Activated CD4-positive, alpha-beta T cell treated with anti-CD3 and anti-CD28 coated beads, Interleukin-10, Interleukin-2, amounts not matched to agents 100 ng/mL and 50 ng/mL, durations not matched to agents 16 hours and 8 hours (primary cell): ENCODE measurements at regions not wholly inside any gene's neighbourhood (a gene's known extent, or its start where the extent isn't known, plus 50 kb on each side); places are given as distances from the start of the nearest gene placed in this dataset.

ENCODE experiments used
- DNase-seq: peaks from one replicate; pipeline ENCODE4 v3.0.0-alpha.2; 2020

DNA sequence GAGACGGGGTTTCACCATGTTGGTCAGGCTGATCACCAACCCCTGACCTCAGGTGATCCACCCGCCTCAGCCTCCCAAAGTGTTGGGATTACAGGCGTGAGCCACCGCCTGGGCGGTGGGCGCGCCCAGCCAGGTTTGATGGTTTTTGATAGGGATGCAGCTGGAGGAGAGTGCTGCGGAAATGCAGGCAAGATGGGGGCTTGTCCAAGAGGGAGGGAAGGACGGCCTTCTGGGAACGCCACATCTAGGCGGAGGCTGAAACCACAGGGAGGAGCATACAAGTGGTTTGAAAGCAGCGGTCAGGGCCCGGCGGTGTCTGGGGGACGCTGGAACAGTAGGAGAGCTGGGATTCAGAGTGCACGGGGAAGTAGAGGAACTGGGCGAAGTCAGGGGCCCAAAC is 134.6 kb downstream of the VRK1 start:
- DNase-seq, result no peak

DNA sequence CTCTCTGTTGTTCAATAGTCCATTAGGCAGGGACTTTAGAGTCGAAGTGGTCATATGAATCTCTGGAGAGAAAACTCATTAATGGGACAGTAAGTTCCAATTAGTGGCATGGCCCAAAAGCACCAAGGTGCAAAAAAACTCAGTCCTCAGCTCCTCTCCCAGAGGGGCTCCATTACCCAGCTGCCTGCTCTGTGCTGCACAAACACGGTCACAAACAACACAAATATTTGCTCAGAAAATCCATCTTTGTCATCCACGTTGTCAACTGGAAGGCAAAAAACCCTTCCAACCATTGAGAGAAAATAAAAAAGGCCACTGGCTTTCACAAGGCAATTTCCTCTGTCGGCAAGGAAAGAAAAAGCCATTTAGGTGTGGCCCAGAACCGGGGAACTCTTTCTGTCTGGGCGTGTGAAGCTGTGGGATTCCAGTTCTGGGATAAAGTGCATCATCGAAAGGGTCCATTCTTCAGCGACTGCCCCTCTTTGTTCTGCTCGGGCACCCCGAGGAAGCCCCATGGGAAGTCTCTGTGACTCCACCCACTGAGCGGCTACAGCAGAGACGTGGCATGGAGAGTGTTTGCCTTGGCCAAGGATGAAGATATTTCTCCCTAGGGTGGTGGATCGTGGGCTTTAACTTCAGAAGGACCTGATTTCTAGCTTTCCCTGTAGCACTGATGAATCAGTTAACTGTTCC is 137.6 kb downstream of the VRK1 start:
- no peak for DNase-seq

DNA sequence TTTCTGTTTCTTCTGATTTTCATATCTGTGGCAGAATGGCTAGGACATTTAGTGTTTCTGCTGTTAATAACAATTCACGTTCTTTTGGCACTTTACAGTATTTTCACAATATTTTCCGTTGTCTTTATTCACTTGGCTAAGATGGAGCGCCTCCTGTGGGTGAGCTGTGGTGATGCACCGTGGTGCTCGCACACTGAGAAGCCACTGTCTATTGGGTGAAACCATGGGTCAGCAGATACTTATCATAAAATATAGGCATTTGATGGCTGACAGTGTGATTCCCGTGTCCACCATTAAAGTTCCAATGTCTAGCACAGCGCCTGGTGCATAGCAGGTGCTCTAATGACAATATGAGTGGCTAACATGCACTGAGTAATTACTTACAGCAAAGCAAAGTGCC is 141.8 kb downstream of the VRK1 start:
- DNase-seq, result no peak

DNA sequence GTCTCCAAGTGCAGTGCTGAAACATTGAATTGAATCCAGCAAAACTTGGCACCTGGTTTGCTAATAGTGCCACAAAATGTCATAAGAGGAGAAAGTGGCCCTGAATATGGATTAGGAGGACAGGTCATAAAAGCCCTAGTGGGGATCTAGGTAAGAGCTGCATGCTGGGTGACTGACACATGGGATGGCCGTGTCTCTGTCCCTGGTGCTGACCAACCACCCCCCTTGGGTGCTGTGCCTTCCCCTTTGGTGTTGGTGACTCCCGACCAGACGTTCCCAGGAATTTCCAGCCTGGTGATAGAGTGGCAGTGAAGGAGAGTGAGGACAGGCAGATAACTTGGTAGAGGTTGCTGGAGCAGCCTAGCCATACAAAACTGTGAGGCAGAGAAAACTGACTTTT is 142.8 kb downstream of the VRK1 start:
- no peak for DNase-seq

- DNase-seq, result no peak
Observed at GRCh38 chr14:96944297-96944696, 147.1 kb downstream of the VRK1 start.

DNA sequence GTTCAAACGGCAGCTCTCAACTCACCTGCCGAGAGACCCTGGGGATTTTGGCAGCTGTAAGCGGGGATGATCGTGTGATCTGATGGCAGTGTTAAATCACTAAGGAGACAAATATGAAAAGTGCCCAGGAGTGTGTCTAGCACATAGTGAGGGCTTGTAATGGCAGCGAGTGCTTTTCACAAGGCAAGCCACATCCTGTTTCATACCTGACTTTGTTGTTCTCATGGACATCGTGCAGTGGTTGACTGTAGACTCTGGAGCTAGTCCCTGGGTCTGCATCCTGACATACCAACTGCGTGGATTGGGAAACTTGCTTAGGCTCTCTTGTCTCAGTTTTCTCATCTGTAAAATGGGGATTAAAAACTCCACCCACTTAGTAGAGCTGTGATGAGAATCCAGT is 148.5 kb downstream of the VRK1 start:
- DNase-seq, result no peak

DNA sequence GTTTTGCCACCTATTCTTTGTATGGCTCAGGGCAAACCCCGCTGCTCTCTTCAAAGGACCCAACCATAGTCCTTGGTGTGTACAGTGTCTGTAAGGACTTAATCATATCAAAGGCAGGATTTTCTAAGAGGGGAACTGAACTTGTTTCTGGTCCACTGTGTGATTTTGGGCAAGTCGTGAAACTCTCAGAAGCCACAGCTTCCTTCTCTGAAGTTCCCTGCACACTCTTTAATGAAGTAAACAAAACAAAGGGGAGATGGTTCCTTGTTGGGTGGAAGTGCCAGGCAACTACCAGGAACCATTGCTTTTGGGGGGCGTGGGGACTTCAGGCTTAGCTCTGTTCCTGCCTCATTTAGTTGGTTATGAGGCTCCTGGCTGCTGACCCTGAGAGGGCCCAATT is 152.4 kb downstream of the VRK1 start:
- no peak for DNase-seq

GRCh38 chr14:96951511-96951910 is 154.3 kb downstream of the VRK1 start:
- no peak for DNase-seq

GRCh38 chr14:96953087-96953874 is 156.1 kb downstream of the VRK1 start:
- no peak for DNase-seq

DNA sequence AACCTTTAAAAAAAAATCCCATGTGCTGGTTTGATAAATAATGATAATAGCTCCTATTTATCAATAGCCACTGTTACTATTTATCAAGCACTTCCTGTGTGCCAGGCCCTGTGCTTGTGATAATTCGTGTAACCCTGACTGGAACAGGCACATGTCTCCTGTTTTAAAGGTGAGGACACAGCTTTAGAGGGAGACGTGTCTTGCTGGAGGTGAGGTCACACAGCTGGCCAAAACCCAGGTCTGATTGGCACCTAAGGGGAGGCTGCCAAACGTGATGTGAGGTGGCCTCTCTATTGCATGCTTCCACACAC is 156.6 kb downstream of the VRK1 start:
- DNase-seq, result no peak

DNA sequence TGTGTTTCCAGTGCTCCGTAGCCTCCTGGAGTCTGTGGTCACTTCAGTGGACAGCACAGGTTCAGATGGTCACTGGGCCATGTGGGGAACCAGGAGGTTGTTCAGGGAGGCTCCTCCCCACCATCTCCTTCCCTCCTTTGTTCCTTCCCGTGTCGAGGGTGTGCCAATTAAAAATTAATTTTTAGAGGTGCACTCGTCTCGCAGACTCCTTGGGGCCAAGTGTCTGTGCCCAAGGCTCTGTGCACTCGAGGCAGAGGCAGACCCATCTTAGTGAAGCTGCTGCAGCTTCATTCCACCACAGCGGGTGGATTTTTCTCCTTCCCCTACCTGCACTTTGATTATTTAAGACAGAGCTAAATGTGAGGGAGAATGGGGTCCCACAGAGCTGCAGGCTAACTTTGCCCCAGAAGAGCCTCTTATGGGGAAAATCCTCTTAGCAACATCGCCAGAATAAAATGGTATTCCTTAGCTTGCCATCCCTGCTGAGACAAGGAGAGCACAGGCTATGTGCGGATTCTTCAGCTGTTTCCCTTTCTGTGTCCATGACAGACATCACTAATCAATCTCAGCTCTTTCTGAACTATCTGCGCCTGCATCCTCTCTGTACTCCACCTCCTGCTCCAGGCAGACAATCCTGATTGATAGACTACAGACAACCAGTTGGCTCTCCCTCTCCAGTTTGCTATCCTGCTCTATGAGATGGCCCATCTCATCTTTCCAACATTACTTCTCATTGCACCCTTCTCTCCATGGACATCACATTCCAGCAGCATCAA is 159.5 kb downstream of the VRK1 start:
- DNase-seq, result no peak

- no peak for DNase-seq
Observed at GRCh38 chr14:96958057-96958456, 160.9 kb downstream of the VRK1 start.

GRCh38 chr14:96959992-96960391 is 162.8 kb downstream of the VRK1 start:
- no peak for DNase-seq

GRCh38 chr14:96960598-96961116 is 163.5 kb downstream of the VRK1 start:
- DNase-seq, result no peak

- no peak for DNase-seq
Observed at GRCh38 chr14:96961895-96962294, 164.7 kb downstream of the VRK1 start.

- DNase-seq, result peak; percentile 51
Observed at GRCh38 chr14:96962337-96962736, 165.2 kb downstream of the VRK1 start.

DNA sequence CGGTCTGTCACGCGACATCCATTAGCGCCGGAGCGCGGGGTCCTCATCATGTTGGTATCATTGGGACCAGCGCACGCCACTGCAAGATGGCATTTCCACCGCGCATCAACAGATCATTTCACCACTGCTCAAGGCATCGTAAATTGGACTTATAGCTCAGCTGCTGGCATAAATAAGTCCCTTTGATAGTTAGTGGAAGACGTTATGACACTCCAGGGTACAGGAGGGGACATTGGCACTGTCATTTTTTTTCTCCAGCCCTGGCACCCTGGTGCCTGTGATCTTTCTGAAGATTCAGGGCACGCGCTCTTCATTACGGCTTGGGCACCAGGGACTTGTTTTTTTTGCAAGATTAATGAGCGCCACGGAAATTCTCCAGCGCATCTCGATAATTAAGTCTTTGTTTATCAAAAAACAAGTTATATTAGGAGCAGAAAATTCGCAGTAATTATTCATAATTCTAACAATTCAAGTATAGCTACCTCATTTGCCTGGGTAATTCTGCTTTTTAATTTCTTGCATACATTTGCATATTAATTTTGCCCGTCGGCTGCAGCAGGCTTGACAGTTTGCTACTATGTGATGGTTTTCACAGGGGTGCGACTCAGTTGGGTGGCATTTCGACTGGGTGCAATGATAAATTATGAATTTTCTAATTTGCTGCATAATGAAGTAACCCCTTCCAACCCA is 167.7 kb downstream of the VRK1 start:
- no peak for DNase-seq

DNA sequence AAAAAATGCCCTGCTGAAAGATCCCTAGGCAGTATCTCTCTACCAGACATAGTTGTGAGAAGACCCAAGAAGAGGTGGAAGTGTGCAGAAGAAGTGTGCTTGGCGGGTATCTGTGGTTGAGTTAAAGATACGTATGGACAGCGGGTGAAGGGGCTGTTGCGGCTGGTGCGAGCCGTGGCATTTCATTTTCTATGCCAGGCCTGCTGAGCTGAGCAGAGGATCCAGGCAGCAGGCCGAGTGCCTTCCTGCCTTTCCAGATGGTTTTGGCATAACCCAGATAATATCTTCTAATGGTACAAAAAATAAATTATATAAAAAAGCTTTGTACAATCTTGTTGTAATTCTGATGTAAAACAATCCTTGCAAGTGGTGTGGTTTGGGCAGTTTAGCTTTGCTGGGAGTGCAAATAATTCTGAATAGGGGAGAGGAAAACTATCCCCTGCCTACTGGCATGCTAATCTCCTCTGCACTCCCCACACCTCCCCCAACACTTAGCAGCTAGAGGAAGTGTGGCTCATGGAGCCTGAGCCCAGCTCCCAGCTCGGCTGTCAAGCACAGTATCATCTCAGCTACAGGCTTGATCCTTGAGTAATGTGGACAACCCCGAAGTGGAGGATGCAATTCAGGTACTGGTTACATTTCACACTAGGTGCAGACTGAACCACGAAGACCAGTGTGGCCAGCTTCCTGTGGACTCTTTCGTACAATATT is 168.9 kb downstream of the VRK1 start:
- no peak for DNase-seq

DNA sequence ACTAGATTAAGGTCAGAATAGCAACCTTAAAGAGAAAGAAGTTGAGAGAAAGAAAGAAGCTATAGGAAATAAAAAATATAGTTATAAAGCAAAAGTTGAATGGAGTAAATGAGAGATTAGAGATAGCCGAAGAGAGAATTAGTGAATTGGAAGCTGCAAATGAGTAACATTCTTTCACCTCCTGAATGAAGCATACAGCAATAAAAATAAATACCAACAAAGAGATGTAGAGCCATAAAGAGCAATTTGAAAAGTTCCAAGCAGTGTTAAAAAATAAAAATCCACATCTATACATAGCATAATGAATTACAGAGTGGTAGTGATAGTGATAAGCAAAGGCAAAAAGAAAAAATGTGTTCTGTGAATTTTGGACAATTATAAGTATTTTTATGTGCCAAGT is 177.9 kb downstream of the VRK1 start:
- DNase-seq, result no peak

DNA sequence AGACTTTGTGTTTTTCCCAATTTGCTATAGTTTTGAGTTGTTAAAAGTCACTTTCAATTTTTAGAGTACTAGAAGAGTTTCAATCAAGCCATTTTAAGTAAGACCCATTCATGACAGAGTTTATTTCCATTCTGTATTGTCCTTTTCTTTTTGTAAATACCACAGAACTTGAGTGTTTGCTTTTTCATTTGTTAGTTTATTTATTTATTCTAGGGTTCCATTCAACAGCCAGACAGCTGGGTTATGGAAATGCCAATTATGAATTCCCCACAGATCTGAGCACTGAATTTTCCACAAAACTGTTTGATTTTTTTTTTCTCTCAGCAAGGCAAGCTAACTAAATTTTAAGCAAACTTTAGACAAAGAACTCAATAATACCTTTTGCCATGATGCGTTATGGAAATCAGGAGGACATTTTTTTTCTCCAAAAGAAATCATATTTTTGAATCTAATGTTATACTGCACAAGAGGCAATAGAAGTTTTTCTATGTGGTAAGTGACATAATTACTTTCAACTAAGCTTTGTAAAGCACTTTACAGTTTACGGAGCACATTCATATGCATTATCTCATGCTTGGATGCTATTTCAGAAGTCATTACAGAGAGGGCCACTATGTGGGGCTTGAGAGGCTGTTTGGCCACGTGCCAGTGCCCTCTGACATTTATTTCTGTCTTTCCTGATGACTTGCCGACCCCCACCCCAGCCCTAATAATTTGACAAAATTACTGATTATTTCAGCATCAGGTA is 181.5 kb downstream of the VRK1 start:
- DNase-seq, result no peak

DNA sequence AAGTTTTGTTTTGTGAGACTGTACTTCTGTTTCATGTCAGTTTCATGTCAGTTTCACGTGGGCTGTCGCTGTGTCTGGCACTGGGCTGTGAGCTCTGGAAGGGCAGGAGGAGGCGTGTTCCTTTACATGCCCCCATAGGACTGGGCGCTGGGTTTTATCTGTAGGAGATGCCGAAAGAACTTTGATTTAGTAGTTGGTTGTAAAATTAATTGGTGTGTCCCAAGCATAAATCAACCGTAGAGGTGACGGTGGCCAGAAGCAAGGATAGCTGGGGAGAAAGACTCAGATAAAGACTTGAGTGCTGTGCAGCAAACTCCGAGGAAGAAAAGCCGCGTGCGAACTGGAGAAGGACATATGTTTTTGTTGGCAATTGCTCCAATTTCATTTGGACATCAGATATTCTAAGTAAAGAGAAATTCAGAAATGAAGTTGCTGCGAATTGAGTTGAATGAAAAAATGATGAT is 182.5 kb downstream of the VRK1 start:
- no peak for DNase-seq

DNA sequence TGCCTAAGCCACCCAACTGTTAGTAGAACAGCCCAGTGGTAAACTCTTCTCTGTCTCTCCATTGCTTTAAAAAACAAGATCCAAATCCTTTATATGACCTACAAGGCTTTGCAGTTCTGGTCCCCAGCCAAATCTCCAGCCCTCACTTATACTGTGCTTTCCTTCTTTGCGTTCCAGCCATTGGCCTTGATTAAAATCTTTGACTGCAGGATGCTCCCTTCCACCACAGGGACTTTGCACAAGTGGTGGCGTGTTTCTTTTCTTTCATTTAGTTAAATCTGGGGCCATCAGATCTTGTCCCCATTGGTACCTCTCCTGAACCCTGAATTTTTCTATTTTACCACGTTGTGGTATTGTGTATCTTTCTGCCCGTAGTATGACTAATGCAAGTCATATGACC is 183.7 kb downstream of the VRK1 start:
- no peak for DNase-seq
